ENCODE measurements at regions not wholly inside any gene's neighbourhood (a gene's known extent, or its start where the extent isn't known, plus 50 kb on each side); places are given as distances from the start of the nearest gene placed in this dataset.

GRCh38 chr3:104868291-104868690 lies 498.4 kb upstream of the ALCAM start:
- no peaks in the 10 kb centered on the region for H3K36me3 ChIP-seq
- H3K4me1 ChIP-seq, result no peaks in the 10 kb centered on the region
- H3K27ac ChIP-seq, result no peak overlapping the region
- intact Hi-C loops (cut with DNase I), result no loop called here
- H3K4me3 ChIP-seq, result no peak overlapping the region
- DNase-seq (no peak), ATAC-seq (no peak)
- no peaks in the 10 kb centered on the region for H3K9me3 ChIP-seq
- H3K27me3 ChIP-seq, result no peaks in the 10 kb centered on the region
- TF ChIP-seq, protein P1, sequence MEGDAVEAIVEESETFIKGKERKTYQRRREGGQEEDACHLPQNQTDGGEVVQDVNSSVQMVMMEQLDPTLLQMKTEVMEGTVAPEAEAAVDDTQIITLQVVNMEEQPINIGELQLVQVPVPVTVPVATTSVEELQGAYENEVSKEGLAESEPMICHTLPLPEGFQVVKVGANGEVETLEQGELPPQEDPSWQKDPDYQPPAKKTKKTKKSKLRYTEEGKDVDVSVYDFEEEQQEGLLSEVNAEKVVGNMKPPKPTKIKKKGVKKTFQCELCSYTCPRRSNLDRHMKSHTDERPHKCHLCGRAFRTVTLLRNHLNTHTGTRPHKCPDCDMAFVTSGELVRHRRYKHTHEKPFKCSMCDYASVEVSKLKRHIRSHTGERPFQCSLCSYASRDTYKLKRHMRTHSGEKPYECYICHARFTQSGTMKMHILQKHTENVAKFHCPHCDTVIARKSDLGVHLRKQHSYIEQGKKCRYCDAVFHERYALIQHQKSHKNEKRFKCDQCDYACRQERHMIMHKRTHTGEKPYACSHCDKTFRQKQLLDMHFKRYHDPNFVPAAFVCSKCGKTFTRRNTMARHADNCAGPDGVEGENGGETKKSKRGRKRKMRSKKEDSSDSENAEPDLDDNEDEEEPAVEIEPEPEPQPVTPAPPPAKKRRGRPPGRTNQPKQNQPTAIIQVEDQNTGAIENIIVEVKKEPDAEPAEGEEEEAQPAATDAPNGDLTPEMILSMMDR (IDR thresholded peaks at IDR 0.05), result no peak

DNA sequence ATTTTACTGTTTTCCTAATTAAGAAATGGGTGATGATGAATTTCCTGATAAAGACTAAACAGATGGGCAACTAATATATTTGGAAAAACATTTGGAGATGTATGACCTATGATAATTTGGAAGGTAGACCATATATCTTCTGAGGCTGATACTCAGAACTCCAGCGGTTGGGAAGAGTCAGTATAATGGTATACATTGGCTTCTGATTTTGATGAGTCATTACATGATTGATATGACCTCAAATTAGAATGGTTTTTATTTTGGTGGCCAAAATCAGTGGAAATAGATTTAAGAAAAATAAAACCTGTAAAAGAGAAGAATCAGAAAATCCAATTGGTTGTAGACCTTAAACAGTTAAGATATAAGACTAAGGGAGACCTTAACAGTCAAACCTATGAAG lies 496.4 kb upstream of the ALCAM start:
- Histone ChIP-seq H3K4me1 (no peaks in the 10 kb centered on the region), H3K27ac (no peak overlapping the region), H3K36me3 (no peaks in the 10 kb centered on the region), H3K9me3 (no peaks in the 10 kb centered on the region), H3K4me3 (no peak overlapping the region), H3K27me3 (no peaks in the 10 kb centered on the region)
- TF ChIP-seq, protein P1 (IDR thresholded peaks at IDR 0.05), result no peak
- intact Hi-C loops (cut with DNase I), result no loop called here
- DNase-seq (no peak), ATAC-seq (no peak)

DNA sequence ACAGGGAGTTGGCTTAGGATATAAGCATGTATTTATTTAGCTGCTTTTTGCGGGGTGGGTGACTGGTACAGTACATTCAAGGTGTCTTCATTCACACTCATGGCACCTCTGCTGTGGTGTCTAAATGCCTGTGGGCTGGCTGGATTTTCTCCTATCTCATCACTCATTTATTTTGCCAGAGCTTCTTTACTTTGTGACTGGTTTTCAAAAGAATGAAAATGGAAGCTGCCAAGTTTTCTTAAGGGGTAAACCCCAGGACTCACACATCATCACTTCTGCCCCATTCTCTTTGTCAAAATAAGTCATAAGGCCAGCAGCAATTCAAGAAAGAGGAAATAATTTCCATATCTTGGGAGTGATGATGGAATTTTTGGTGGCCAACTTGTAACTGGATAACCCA lies 493.4 kb upstream of the ALCAM start:
- no peaks in the 10 kb centered on the region for H3K36me3 ChIP-seq
- no peaks in the 10 kb centered on the region for H3K4me1 ChIP-seq
- intact Hi-C loops (cut with DNase I), result no loop called here
- no peaks in the 10 kb centered on the region for H3K27me3 ChIP-seq
- TF ChIP-seq, protein P1 (IDR thresholded peaks at IDR 0.05), result no peak
- H3K27ac ChIP-seq, result no peak overlapping the region
- ATAC-seq (no peak), DNase-seq (no peak)
- no peaks in the 10 kb centered on the region for H3K9me3 ChIP-seq
- H3K4me3 ChIP-seq, result no peak overlapping the region

DNA sequence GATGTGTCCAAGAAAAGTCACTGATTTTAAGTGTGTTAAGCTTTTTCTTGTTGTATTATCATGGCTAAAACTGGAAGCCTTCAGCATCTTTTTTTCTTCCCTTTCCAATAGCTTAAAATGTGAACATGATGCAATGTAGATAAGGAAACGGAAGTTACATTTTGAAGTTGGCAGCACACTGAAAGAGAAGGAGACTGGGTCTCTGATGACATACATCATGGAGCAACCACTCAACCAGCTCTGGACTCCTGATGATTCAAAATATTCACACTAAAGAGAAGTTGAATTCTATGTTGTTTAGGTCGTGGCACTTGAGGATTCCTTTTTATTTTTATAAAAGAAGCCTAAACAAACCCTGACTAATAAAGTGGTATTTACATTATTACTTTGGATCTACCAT lies 488.3 kb upstream of the ALCAM start:
- no peaks in the 10 kb centered on the region for H3K27me3 ChIP-seq
- intact Hi-C loops (cut with DNase I), result no loop called here

GRCh38 chr3:104879919-104880318 lies 486.8 kb upstream of the ALCAM start:
- Histone ChIP-seq H3K27me3 (no peaks in the 10 kb centered on the region), H3K9me3 (no peaks in the 10 kb centered on the region), H3K4me3 (no peak overlapping the region), H3K36me3 (no peaks in the 10 kb centered on the region), H3K27ac (no peak overlapping the region), H3K4me1 (no peaks in the 10 kb centered on the region)
- TF ChIP-seq, protein P1 (IDR thresholded peaks at IDR 0.05), result no peak
- DNase-seq (no peak), ATAC-seq (no peak)
- intact Hi-C loops (cut with DNase I), result no loop called here

More for the DNA sequence above, 488.3 kb upstream of the ALCAM start:
- peak; percentile 59 for ATAC-seq
- no peaks in the 10 kb centered on the region for H3K36me3 ChIP-seq
- H3K4me3 ChIP-seq, result no peak overlapping the region
- H3K4me1 ChIP-seq, result no peaks in the 10 kb centered on the region
- no peak overlapping the region for H3K27ac ChIP-seq
- no peaks in the 10 kb centered on the region for H3K9me3 ChIP-seq
- DNase-seq, result no peak
- TF ChIP-seq, protein P1 (IDR thresholded peaks at IDR 0.05), result no peak

- no peaks in the 10 kb centered on the region for H3K4me1 ChIP-seq
- TF ChIP-seq, protein P1 (IDR thresholded peaks at IDR 0.05), result no peak
- H3K9me3 ChIP-seq, result no peaks in the 10 kb centered on the region
- no peak for ATAC-seq
- H3K27me3 ChIP-seq, result no peaks in the 10 kb centered on the region
- intact Hi-C loops (cut with DNase I), result no loop called here
- H3K27ac ChIP-seq, result no peak overlapping the region
- no peak overlapping the region for H3K4me3 ChIP-seq
- DNase-seq, result no peak
- no peaks in the 10 kb centered on the region for H3K36me3 ChIP-seq
These were observed 481.4 kb upstream of the ALCAM start for GRCh38 chr3:104885214-104885814.

Measured in upper lobe of right lung (tissue), 1 donor.